ELF-1 (cell line): ENCODE measurements at regions not wholly inside any gene's neighbourhood (a gene's known extent, or its start where the extent isn't known, plus 50 kb on each side); places are given as distances from the start of the nearest gene placed in this dataset.

Experiments
- DNase-seq: peaks from one replicate; pipeline ENCODE4 v3.0.0-alpha.2; 2016; ENCODE audit warnings: low read depth, low spot score

- no peak for DNase-seq
Measured at GRCh38 chr11:69994810-69995209, 83.3 kb upstream of the ANO1 start.

GRCh38 chr11:69995697-69996096, 82.4 kb upstream of the ANO1 start:
- DNase-seq, result no peak

DNA sequence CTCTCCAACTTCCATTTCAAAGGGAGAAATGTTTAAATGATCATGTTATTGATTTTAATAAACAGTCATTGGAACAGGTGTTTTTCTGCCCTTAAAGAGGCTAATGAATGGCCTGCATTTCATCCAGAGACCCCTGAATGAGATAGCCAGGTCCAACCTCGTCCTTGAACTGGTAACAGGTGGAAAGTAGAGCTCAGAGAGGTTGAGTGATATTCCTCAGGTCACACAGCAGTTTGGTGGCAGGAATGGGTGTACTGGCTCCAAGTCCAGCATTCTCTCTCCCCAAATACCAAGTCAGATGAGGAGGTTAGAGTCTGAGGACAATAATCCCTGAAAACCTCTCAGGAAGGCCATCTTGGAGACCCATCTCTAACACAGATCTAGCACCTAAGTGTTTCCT, 81.7 kb upstream of the ANO1 start:
- no peak for DNase-seq

DNA sequence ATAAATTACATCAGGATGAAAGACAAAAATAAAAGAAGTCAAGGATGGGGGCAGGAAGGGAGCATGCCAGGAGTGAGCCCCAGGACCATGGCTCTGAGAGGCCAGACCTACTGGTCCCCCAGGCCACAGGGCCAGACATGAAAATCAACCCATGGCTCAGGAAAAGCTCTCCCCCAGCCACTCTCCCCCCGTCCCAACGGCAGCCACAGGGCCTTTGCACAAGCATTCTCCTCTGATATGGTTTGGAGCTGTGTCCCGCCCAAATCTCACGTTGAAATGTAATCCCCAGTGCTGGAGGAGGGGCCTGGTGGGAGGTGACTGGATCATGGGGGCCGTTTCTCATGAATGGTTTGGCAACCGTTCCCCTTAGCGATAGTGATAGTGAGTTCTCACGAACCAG, 80.8 kb upstream of the ANO1 start:
- no peak for DNase-seq

GRCh38 chr11:69999721-70000120, 78.4 kb upstream of the ANO1 start:
- DNase-seq, result no peak

DNA sequence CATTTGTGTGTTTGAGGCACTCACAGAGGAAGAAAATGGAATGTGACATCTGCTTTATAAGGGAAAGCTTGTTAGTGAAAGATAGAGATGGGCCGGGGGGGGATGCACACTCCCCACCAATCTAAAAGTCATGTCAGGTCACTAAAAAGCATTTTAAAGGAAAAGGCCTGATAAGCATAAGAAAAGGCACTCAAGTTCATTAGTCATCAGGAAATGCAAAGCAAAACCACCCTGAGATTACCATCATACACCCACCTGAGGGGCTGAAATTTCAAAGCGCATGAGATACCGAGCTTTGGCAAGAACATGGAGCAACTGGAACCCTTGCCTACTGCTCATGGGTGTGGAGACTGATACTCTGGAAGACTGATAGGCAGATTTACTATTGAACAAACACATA, 77.9 kb upstream of the ANO1 start:
- no peak for DNase-seq

GRCh38 chr11:70001246-70001645, 76.9 kb upstream of the ANO1 start:
- no peak for DNase-seq

DNA sequence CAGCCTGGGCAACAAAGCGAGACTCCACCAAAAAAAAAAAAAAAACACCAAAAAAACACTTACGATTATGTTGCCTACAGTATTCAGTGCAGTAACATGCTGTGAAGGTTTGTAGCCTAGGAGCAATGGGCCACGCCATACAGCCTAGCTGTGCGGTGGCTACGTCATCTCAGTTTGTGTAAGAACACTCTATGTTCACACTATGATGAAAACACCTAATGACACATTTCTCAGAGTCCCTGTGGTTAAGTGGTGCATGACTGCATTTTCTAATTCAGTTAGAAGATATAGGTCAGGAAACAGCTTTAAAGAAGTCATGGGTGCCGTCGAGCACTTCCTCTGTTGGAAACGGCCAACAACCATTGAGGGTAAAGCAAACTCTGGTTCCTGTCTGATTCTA, 75.7 kb upstream of the ANO1 start:
- DNase-seq, result no peak

- no peak for DNase-seq
Measured at GRCh38 chr11:70005107-70005818, 72.9 kb upstream of the ANO1 start.

GRCh38 chr11:70007796-70008195, 70.3 kb upstream of the ANO1 start:
- DNase-seq, result no peak

GRCh38 chr11:70010774-70011173, 67.3 kb upstream of the ANO1 start:
- DNase-seq, result no peak

- no peak for DNase-seq
Measured at GRCh38 chr11:70012134-70012733, 65.9 kb upstream of the ANO1 start.

DNA sequence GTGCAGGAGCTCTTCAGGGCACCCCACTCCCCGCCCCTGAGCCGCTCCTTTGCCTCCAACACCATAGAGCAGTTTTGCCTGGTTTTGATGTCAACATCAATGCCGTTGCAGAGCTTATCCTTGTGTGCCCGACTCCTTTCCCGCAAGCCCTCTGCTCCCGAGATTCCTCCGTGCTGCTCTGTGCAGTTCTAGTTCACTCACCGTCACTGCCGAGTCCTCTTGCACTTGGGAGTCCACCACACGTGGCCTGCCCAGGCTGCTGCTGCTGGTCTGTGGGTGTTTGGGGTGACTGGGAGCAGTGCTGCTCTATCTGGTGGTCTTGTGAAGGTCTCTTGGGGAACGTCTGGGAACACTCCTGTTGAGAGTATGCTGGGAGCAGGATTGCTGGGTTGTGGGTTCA, 63.8 kb upstream of the ANO1 start:
- DNase-seq, result no peak

DNA sequence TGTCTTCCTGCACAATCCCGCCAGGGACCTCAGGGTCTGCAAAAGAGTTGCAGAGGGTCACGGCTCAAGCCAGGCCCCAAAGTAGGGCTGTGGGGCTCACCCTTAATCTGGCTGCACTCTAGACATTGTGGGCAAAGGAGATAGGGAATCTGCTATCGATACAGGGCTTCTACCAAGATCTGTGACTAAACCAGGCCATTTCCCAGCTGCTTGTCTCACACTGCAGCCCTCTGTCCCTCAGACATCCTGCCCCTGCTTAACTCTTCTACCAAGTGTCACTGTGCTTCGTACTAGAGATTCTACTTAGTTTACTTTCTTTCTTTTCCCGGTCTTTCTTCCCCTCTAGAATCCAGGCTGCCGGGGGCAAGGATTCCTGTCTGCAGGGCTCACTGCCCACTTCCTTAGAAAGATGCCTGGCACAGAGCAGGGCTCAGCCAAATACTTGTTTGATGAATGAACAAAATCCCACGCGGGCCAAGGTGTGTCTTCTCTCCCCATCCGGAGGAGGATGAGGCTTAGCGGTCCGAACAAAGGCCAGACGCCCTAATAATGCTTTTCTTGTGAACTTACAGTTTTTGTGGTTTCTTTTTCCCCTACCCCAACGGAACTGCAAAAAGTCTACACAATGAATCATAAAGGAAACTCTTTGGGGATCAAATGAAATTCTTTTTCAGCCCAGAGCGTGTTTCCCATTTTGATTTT, 61.3 kb upstream of the ANO1 start:
- no peak for DNase-seq

GRCh38 chr11:70018816-70019215, 59.3 kb upstream of the ANO1 start:
- DNase-seq, result no peak

GRCh38 chr11:70019576-70020011, 58.5 kb upstream of the ANO1 start:
- no peak for DNase-seq

DNA sequence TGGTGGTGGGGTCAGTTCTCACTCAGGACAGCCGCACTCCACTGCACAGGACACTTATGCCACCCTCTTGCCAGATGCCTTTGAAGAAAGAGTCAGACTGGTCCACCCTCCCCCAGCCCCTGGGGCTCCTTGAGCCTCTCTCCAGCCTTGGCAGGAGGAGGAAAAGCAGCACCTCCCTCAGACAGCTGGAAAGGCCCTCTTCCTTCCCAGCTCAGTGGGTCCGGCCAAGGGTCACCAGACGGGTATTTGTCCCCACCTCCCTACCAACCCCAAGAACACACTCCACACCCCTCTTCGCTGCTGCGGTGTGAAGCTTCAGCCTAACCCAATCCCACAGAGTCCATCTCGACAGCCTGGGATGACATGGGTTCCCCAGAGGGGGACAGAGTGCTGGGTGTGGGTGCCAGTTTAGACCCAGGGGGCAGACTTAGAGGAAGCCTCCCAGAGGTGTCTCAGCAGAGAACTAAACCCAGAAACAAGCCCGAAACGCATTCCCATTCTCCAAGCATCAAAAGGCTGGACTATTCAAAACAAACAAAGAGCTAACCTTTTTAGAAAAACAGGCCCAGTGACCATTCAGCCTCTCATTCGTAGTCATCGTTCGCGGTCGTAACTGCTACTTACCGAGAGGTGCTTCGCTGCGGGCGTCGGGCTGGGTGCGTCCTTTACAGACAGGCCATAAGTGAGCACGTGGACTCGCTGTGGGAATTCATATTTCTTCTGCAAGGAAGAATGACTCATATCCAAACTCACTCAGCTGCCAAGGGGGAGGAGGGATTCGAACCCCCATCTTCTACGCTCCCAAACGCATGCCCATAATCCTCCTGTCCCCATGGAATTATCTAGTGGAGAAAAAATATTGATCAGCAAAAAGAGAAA, 57.5 kb upstream of the ANO1 start:
- peak; percentile 16 for DNase-seq

GRCh38 chr11:70021586-70021985, 56.5 kb upstream of the ANO1 start:
- DNase-seq, result no peak

GRCh38 chr11:70024036-70024772, 53.9 kb upstream of the ANO1 start:
- no peak for DNase-seq

- DNase-seq, result no peak
Measured at GRCh38 chr11:70024773-70025045, 53.4 kb upstream of the ANO1 start.

GRCh38 chr11:70025308-70025707, 52.8 kb upstream of the ANO1 start:
- no peak for DNase-seq

GRCh38 chr11:70026012-70026411, 52.1 kb upstream of the ANO1 start:
- no peak for DNase-seq
